Skeletal muscle satellite cell (primary cell): ENCODE measurements at regions not wholly inside any gene's neighbourhood (a gene's known extent, or its start where the extent isn't known, plus 50 kb on each side); places are given as distances from the start of the nearest gene placed in this dataset.

Experiments
- H3K27me3 ChIP-seq: 2 replicates; pipeline ENCODE4 v1.7.0; 2013; ENCODE audit warnings: low read length; ENCODE audit not compliant: control insufficient read depth, insufficient read depth
- H3K36me3 ChIP-seq: 2 replicates; pipeline ENCODE4 v1.7.0; 2013; ENCODE audit warnings: mild to moderate bottlenecking, control low read depth, low read length; ENCODE audit not compliant: insufficient read depth
- H3K4me1 ChIP-seq: 2 replicates; pipeline ENCODE4 v1.7.0; 2013; ENCODE audit warnings: low read length; ENCODE audit not compliant: control insufficient read depth, insufficient read depth
- H3K4me2 ChIP-seq: 2 replicates; pipeline ENCODE4 v1.7.0; 2013; ENCODE audit warnings: mild to moderate bottlenecking, low read length
- H3K4me3 ChIP-seq: 2 replicates; pipeline ENCODE4 v1.7.0; 2013; ENCODE audit warnings: low read length
- H3K9ac ChIP-seq: 2 replicates; pipeline ENCODE4 v1.7.0; 2013; ENCODE audit warnings: mild to moderate bottlenecking, low read depth, low read length, moderate library complexity
- H3K9me3 ChIP-seq: replicated peaks from 2 replicates; pipeline ENCODE4 v1.7.0; 2013; ENCODE audit warnings: mild to moderate bottlenecking, control low read depth, low read length

DNA sequence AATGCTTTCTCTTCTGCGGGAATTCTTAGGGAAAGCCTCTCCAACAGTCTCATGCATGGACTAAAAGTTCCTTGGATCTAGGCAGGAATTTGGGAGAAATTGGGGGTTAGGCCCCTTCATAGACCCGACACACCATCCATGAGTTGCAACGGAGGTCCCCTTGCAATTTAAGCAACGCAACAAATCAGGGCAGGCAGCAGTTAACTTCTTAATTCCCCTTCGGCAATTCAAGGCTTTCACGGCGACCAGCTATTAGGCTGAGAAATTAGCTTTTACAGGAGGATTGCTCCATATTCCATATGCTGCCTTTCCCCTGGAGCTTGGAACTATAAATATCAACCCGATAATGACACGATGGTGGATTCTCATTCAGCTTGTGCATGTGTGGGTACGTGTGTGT is 241.0 kb downstream of the SHOX start:
- H3K4me3 ChIP-seq, result no peak overlapping the region
- no peaks in the 10 kb centered on the region for H3K27me3 ChIP-seq
- H3K9ac ChIP-seq, result no peak overlapping the region
- H3K4me1 ChIP-seq, result no peaks in the 10 kb centered on the region
- no peak overlapping the region for H3K4me2 ChIP-seq
- H3K9me3 ChIP-seq, result peaks cover 4% of the 10 kb centered on the region
- no peaks in the 10 kb centered on the region for H3K36me3 ChIP-seq

DNA sequence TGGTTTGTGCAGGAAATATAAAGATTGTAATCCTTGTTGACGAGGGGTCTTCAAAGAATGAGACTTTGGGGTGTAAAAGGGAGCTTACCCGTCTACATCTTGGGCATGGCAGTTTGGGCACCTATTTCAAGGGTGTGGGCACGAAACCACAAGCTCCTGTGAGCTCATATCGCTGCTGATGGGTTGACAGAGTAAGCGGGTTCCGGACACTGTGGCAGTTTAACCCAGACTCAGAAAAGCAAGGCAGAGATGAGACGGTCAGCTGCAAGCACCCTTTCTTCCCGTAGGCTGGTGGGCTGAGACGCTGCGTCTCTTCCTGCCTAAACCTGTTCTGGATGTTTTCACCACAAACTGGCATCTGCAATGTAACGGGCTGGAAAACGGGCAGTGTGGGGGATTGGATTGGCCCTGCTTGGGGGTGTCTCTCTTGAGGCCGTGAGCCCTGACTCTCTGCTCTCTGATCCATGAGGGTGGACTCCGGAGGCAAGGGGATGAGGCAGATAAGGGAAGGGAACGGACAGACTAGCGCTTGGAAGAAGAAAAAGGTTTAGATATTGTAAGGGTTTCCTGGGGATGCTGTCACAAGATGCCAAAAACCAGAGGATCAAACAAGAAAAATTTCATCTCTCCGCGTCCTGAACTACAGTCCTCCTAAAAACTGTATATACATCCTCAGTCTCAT is 237.5 kb downstream of the SHOX start:
- no peak overlapping the region for H3K4me2 ChIP-seq
- H3K27me3 ChIP-seq, result no peaks in the 10 kb centered on the region
- no peak overlapping the region for H3K4me3 ChIP-seq
- H3K36me3 ChIP-seq, result no peaks in the 10 kb centered on the region
- H3K9ac ChIP-seq, result no peak overlapping the region
- peaks cover 4% of the 10 kb centered on the region for H3K9me3 ChIP-seq
- H3K4me1 ChIP-seq, result no peaks in the 10 kb centered on the region

DNA sequence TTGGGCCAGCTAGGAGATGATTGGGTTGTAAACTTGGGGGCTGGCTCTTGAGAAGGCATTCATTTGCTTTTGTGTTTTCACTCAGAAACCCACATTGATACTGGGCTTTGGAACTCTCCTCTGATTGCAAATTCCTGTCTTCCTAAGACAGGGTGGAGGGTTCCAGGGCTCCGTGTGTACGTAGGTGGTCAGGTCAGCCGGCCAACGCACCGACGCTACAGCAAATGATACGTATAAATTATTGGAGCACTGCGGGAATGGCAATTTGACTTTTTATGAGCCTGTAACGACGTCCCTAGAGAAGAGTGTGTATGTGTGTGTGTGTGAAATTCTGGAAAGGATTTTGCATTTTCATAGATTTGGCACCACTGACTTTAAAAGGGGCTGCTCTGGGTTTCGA is 236.9 kb downstream of the SHOX start:
- H3K36me3 ChIP-seq, result no peaks in the 10 kb centered on the region
- no peak overlapping the region for H3K4me3 ChIP-seq
- H3K9ac ChIP-seq, result no peak overlapping the region
- H3K27me3 ChIP-seq, result no peaks in the 10 kb centered on the region
- no peaks in the 10 kb centered on the region for H3K4me1 ChIP-seq
- no peak overlapping the region for H3K4me2 ChIP-seq
- H3K9me3 ChIP-seq, result peaks cover 4% of the 10 kb centered on the region

DNA sequence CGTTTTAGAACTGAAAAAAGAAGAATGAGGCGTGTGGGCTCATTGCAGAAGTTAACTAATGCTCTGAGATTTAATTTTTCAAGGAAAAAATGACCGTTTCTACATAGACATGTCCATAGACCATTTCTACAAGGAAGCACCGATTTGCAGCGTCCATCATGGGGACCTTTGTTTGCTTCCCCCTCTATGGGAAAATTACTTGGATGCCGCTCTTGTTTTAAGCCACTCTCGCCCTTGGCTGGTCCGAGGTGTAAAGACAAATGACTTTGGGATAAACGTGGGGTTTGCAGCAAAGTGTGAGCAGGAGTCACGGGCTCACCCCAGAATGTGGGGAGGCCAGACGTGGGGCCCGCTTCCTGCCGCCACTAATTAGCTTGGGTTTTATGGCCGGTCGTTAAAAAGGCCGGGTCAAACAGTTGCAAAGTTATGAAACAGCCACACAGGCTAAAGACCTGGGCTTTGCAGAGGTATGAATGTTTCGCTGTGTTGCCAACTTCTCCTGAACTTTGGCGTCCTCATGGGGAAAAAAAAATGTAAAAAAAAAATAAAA is 235.9 kb downstream of the SHOX start:
- Histone ChIP-seq H3K27me3 (no peaks in the 10 kb centered on the region), H3K4me1 (no peaks in the 10 kb centered on the region), H3K4me2 (no peak overlapping the region), H3K36me3 (no peaks in the 10 kb centered on the region), H3K4me3 (no peak overlapping the region), H3K9ac (no peak overlapping the region), H3K9me3 (no peaks in the 10 kb centered on the region)

DNA sequence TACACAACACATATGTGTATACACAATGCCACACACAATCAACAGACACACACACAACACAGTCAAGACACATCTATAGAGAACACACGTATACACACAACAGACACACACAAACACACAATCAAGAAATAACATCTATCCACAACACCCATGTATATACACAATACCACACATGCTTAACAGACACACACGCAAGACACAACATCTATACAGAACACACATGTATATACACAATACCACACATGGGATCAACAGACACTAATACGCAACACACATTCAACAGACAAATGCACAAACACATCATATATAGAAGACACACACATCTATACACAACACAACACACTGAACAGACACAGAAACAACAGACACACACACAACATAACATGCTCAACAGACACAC is 234.8 kb downstream of the SHOX start:
- no peaks in the 10 kb centered on the region for H3K9me3 ChIP-seq
- H3K4me3 ChIP-seq, result no peak overlapping the region
- H3K4me2 ChIP-seq, result no peak overlapping the region
- no peaks in the 10 kb centered on the region for H3K36me3 ChIP-seq
- H3K27me3 ChIP-seq, result no peaks in the 10 kb centered on the region
- H3K9ac ChIP-seq, result no peak overlapping the region
- no peaks in the 10 kb centered on the region for H3K4me1 ChIP-seq

DNA sequence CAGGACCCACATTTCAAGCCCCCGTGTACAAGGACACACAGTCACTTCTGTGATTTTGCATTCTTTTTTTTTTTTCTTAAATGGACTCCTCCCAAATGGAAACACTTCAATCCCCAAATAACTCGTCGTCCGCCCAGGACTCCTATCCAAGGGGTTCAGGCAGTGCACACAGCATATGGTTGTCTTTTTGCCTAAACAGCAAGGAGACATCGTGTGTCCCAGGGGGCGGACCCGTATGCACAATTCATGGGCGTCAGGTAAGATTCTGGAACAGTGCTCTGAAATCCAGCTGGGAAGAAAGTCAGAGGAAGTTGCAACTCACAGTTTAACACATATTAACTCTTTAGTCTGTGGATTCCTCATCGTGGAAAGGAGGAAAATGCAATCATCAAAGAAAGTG is 231.3 kb downstream of the SHOX start:
- no peaks in the 10 kb centered on the region for H3K36me3 ChIP-seq
- no peak overlapping the region for H3K4me3 ChIP-seq
- no peaks in the 10 kb centered on the region for H3K27me3 ChIP-seq
- no peak overlapping the region for H3K4me2 ChIP-seq
- H3K9ac ChIP-seq, result no peak overlapping the region
- no peaks in the 10 kb centered on the region for H3K4me1 ChIP-seq
- H3K9me3 ChIP-seq, result no peaks in the 10 kb centered on the region

DNA sequence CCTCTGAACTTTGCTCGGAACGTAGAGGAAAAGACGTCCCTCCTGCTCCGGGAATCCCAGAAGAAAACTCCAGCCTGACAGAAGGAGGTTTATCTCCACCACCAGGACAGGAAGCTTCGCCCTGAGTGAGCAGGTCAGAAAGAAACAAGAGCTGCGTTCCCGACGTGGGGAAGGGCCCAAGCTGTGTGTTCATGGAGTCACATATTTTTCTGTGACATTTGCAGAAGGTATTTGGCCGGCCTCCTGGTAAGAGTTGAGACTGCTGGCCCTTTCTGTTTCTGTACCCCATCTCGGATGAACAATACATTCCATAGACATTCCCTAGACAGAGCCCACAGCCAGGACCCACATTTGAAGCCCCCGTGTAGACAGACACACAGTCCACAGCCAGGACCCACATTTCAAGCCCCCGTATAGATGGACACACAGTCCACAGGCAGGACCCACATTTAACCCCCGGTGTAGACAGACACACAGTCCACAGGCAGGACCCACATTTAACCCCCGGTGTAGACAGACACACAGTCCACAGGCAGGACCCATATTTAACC is 230.8 kb downstream of the SHOX start:
- H3K4me1 ChIP-seq, result no peaks in the 10 kb centered on the region
- H3K27me3 ChIP-seq, result no peaks in the 10 kb centered on the region
- H3K4me2 ChIP-seq, result no peak overlapping the region
- H3K4me3 ChIP-seq, result no peak overlapping the region
- no peaks in the 10 kb centered on the region for H3K36me3 ChIP-seq
- H3K9ac ChIP-seq, result no peak overlapping the region
- H3K9me3 ChIP-seq, result no peaks in the 10 kb centered on the region

DNA sequence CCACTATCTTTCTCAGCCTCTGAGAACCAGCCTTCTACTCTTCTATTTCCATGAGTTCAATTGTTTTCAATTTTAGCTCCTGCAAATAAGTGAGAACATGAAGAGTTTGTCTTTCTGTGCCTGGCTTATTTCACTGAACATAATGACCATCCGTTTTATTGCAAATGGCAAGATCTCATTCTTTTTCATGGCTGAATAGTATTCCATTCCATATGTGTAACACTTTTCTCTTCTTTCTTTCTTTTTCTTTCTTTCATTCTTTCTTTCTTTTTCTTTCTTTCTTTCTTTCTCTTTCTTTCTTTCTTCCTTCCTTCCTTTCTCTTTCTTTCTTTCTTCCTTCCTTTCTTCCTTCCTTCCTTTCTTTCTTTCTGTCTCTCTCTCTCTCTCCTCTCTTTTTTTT is 228.7 kb downstream of the SHOX start:
- H3K4me2 ChIP-seq, result no peak overlapping the region
- no peaks in the 10 kb centered on the region for H3K27me3 ChIP-seq
- H3K4me1 ChIP-seq, result no peaks in the 10 kb centered on the region
- no peak overlapping the region for H3K4me3 ChIP-seq
- no peaks in the 10 kb centered on the region for H3K36me3 ChIP-seq
- no peaks in the 10 kb centered on the region for H3K9me3 ChIP-seq
- H3K9ac ChIP-seq, result no peak overlapping the region

DNA sequence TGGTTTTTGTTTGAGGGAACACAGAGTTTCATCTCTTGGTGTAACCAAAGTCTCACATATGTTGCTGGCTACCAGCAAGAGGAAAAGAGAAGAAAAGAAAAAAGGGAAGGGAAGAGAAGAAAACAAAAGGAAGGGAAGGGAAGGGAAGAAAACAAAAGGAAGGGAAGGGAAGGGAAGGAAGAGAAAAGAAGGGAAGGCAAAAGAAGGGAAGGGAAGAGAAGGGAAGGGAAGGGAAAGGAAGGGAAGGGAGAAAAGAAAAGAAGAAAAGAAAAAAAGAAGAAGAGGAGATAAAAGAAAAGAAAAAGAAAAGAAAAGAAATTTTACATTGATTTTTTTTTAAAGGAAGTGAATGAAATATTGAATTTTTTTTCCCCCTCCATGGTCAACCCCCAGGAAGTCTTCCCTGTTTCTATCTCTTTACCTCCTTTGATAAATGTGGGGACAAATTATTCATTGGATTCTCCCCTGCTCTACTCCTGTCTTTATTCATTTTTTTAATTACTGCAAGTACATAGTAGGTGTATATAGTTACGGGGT is 228.0 kb downstream of the SHOX start:
- H3K4me3 ChIP-seq, result no peak overlapping the region
- H3K9ac ChIP-seq, result no peak overlapping the region
- H3K36me3 ChIP-seq, result no peaks in the 10 kb centered on the region
- no peaks in the 10 kb centered on the region for H3K27me3 ChIP-seq
- no peaks in the 10 kb centered on the region for H3K9me3 ChIP-seq
- H3K4me2 ChIP-seq, result no peak overlapping the region
- no peaks in the 10 kb centered on the region for H3K4me1 ChIP-seq

DNA sequence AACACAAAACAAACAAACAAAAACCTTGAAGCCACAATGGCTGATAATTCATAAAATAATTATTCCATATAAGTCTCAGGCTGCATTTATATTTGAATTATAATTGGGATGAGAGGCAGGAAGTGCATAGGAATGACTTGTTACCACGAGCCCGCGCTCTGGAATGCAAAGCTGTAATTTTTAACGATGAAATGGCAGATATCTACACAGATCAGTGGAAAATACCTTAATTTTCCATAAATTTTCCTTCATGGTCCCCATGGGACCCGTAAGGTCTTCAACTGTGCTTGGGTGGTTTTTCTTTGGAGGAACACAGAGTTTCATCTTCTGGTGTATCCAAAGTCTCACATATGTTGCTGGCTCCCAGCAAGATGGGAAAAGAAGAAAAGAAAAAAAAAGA is 226.8 kb downstream of the SHOX start:
- Histone ChIP-seq H3K4me1 (no peaks in the 10 kb centered on the region), H3K27me3 (no peaks in the 10 kb centered on the region), H3K4me3 (no peak overlapping the region), H3K4me2 (no peak overlapping the region), H3K9ac (no peak overlapping the region), H3K36me3 (no peaks in the 10 kb centered on the region), H3K9me3 (no peaks in the 10 kb centered on the region)

DNA sequence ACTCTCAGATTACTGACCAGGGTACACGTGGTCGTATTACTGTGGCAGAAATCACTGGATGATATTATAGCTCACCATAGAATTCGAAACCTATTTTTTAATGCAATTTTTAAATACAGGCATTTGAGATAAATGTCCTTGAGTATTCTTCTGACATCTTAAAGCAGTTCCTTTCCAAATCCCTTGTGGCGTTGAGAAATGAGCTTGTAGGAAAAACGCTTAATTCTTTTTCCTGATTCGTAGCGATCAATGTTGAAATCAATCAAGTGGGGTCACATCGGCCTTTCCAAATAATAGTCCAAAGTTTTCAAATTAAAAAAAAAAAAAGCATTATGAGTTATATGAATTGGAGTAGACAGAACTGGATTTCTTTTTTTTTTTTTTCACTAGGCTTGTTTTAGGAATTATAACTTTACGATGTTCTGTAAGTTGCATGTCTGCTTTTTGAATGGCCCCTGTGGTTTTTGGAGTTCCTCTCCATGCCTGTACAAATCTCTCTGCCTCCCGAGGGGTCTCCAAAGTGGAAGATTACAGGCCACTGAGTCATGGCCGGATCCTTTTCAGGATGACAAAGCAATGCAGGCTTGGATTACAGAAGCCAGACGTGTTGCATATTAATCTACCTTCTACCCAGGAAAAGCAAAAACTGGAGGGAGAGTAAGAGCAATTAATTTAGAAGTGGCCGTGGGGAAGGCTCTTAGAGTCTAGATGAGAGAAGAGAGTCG is 226.1 kb downstream of the SHOX start:
- Histone ChIP-seq H3K9me3 (no peaks in the 10 kb centered on the region), H3K4me3 (no peak overlapping the region), H3K9ac (no peak overlapping the region)

More for the DNA sequence above, 226.1 kb downstream of the SHOX start:
- Histone ChIP-seq H3K4me2 (no peak overlapping the region), H3K27me3 (no peaks in the 10 kb centered on the region), H3K4me1 (no peaks in the 10 kb centered on the region), H3K36me3 (no peaks in the 10 kb centered on the region)
